GM12874 (cell line): ENCODE measurements at regions not wholly inside any gene's neighbourhood (a gene's known extent, or its start where the extent isn't known, plus 50 kb on each side); places are given as distances from the start of the nearest gene placed in this dataset.

Experiments used
- CTCF ChIP-seq: IDR thresholded peaks from 2 replicates; pipeline ENCODE4 v1.5.1; 2011; ENCODE audit warnings: low read depth, mild to moderate bottlenecking, control low read depth, low read length, moderate library complexity; ENCODE audit not compliant: insufficient read depth

- TF ChIP-seq CTCF: peak; percentile 40
Measured at GRCh38 chr18:41391616-41392595, 563.1 kb upstream of the PIK3C3 start.

- TF ChIP-seq CTCF: no peak
Measured at GRCh38 chr18:41390309-41390708, 564.7 kb upstream of the PIK3C3 start.

- TF ChIP-seq CTCF: no peak
Measured at GRCh38 chr18:41378598-41378997, 576.4 kb upstream of the PIK3C3 start.

- no peak for TF ChIP-seq CTCF
Measured at GRCh38 chr18:41373612-41374011, 581.4 kb upstream of the PIK3C3 start.

GRCh38 chr18:41372046-41372665 lies 582.9 kb upstream of the PIK3C3 start:
- no peak for TF ChIP-seq CTCF

- no peak for TF ChIP-seq CTCF
Measured at GRCh38 chr18:41371156-41372045, 583.6 kb upstream of the PIK3C3 start.

GRCh38 chr18:41370740-41371139 lies 584.3 kb upstream of the PIK3C3 start:
- TF ChIP-seq CTCF: no peak
